Astrocyte (in vitro differentiated cells and primary cell): ENCODE measurements at regions not wholly inside any gene's neighbourhood (a gene's known extent, or its start where the extent isn't known, plus 50 kb on each side); places are given as distances from the start of the nearest gene placed in this dataset.

ENCODE experiments used
- DNase-seq: peaks from one replicate; pipeline ENCODE4 v3.0.0-alpha.2; 2010; ENCODE audit warnings: low read depth
- FAIRE-seq: peaks from 2 replicates; lab custom pipeline; 2011; peaks lifted over from hg19 to GRCh38; lab: Jason Lieb, UNC
- H2AFZ ChIP-seq: 2 replicates; pipeline ENCODE4 v1.6.0; 2012; ENCODE audit warnings: low read depth, low read length, inconsistent platforms
- H3K27ac ChIP-seq: 2 replicates; pipeline ENCODE4 v1.5.1; 2011; ENCODE audit warnings: low read depth, low read length, inconsistent platforms
- H3K27me3 ChIP-seq: 2 replicates; pipeline ENCODE4 v1.6.0; 2011; ENCODE audit warnings: low read length, inconsistent platforms; ENCODE audit not compliant: insufficient read depth
- H3K36me3 ChIP-seq: 2 replicates; pipeline ENCODE4 v1.5.1; 2011; ENCODE audit warnings: low read length, inconsistent platforms; ENCODE audit not compliant: insufficient read depth
- H3K4me1 ChIP-seq: 2 replicates; pipeline ENCODE4 v1.5.1; 2011; ENCODE audit warnings: low read length, inconsistent platforms; ENCODE audit not compliant: insufficient read depth
- H3K4me2 ChIP-seq: 2 replicates; pipeline ENCODE4 v1.6.0; 2012; ENCODE audit warnings: low read length, inconsistent platforms
- H3K4me3 ChIP-seq: 2 replicates; pipeline ENCODE4 v1.5.1; 2011; ENCODE audit warnings: low read depth, mild to moderate bottlenecking, low read length, inconsistent platforms; ENCODE audit not compliant: insufficient read depth
- H3K79me2 ChIP-seq: 2 replicates; pipeline ENCODE4 v1.6.0; 2012; ENCODE audit warnings: mild to moderate bottlenecking, low read length, inconsistent platforms; ENCODE audit not compliant: insufficient read depth
- H3K9ac ChIP-seq: 2 replicates; pipeline ENCODE4 v1.6.0; 2012; ENCODE audit warnings: mild to moderate bottlenecking, low read length, inconsistent platforms
- H3K9me3 ChIP-seq: 2 replicates; pipeline ENCODE4 v1.5.1; 2012; ENCODE audit warnings: low read depth, mild to moderate bottlenecking, low read length, inconsistent platforms; ENCODE audit not compliant: insufficient read depth
- H4K20me1 ChIP-seq: 2 replicates; pipeline ENCODE4 v1.6.0; 2012; ENCODE audit warnings: low read length, inconsistent platforms; ENCODE audit not compliant: insufficient read depth
- H3K27ac Mint-ChIP-seq: one replicate; pipeline ENCODE4 v1.8.0; 2021; ENCODE audit warnings: mild to moderate bottlenecking, mixed read lengths; ENCODE audit not compliant: unreplicated experiment
- H3K27me3 Mint-ChIP-seq: one replicate; pipeline ENCODE4 v1.8.0; 2021; ENCODE audit warnings: low read depth, mixed read lengths; ENCODE audit not compliant: unreplicated experiment
- H3K36me3 Mint-ChIP-seq: one replicate; pipeline ENCODE4 v1.8.0; 2021; ENCODE audit warnings: low read depth, mixed read lengths; ENCODE audit not compliant: unreplicated experiment
- H3K4me1 Mint-ChIP-seq: one replicate; pipeline ENCODE4 v1.8.0; 2021; ENCODE audit warnings: low read depth, mixed read lengths; ENCODE audit not compliant: unreplicated experiment
- H3K4me3 Mint-ChIP-seq: one replicate; pipeline ENCODE4 v1.8.0; 2021; ENCODE audit warnings: mild to moderate bottlenecking, moderate library complexity, mixed read lengths; ENCODE audit not compliant: unreplicated experiment
- H3K9me3 Mint-ChIP-seq: one replicate; pipeline ENCODE4 v1.8.0; 2021; ENCODE audit warnings: mild to moderate bottlenecking, mixed read lengths; ENCODE audit not compliant: unreplicated experiment
- EZH2 ChIP-seq: IDR thresholded peaks from 2 replicates; pipeline ENCODE4 v1.6.1; 2012; ENCODE audit warnings: mild to moderate bottlenecking, low read length, inconsistent platforms; ENCODE audit not compliant: insufficient read depth
- TF ChIP-seq, protein P1 (sequence below): IDR thresholded peaks from 2 replicates; pipeline ENCODE4 v1.5.1; 2011; ENCODE audit warnings: low read depth, mild to moderate bottlenecking, inconsistent platforms, low read length, moderate library complexity; ENCODE audit not compliant: insufficient read depth

DNA sequence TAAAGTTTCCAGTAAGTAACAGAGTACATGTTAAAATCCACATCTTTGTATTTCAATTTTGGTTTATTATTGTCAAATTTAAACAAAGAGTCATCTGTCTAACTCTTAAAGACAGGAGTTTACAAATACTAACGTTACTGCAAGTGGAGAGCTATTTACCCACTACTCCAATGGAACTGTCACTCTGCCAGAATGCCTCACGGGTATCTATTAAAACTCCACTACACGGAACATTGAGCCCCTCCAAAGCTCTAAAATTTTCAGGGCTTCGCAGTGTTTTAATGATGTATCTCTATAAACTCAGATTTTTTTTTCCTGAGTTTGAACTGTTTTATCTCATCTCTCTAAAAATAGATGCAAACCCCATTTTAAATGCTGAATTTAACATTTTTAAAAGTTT, 388.7 kb upstream of the SEMA3A start:
- no peak for TF ChIP-seq EZH2
- TF ChIP-seq, protein P1, sequence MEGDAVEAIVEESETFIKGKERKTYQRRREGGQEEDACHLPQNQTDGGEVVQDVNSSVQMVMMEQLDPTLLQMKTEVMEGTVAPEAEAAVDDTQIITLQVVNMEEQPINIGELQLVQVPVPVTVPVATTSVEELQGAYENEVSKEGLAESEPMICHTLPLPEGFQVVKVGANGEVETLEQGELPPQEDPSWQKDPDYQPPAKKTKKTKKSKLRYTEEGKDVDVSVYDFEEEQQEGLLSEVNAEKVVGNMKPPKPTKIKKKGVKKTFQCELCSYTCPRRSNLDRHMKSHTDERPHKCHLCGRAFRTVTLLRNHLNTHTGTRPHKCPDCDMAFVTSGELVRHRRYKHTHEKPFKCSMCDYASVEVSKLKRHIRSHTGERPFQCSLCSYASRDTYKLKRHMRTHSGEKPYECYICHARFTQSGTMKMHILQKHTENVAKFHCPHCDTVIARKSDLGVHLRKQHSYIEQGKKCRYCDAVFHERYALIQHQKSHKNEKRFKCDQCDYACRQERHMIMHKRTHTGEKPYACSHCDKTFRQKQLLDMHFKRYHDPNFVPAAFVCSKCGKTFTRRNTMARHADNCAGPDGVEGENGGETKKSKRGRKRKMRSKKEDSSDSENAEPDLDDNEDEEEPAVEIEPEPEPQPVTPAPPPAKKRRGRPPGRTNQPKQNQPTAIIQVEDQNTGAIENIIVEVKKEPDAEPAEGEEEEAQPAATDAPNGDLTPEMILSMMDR = no peak
- Mint-ChIP-seq H3K4me1 (no peaks in the 10 kb centered on the region), H3K36me3 (no peaks in the 10 kb centered on the region), H3K27ac (no peak overlapping the region), H3K27me3 (no peaks in the 10 kb centered on the region), H3K9me3 (no peaks in the 10 kb centered on the region), H3K4me3 (no peak overlapping the region)
- H3K79me2 ChIP-seq = no peaks in the 10 kb centered on the region
- H3K27me3 ChIP-seq = no peaks in the 10 kb centered on the region
- H3K9ac ChIP-seq = no peak overlapping the region
- H3K4me1 ChIP-seq = no peaks in the 10 kb centered on the region
- FAIRE-seq (no peak), DNase-seq (no peak)
- H2AFZ ChIP-seq = no peak overlapping the region
- H3K4me2 ChIP-seq = no peak overlapping the region
- H3K4me3 ChIP-seq = no peak overlapping the region
- H3K36me3 ChIP-seq = no peaks in the 10 kb centered on the region
- H3K27ac ChIP-seq = no peak overlapping the region
- no peaks in the 10 kb centered on the region for H3K9me3 ChIP-seq
- H4K20me1 ChIP-seq = no peaks in the 10 kb centered on the region

DNA sequence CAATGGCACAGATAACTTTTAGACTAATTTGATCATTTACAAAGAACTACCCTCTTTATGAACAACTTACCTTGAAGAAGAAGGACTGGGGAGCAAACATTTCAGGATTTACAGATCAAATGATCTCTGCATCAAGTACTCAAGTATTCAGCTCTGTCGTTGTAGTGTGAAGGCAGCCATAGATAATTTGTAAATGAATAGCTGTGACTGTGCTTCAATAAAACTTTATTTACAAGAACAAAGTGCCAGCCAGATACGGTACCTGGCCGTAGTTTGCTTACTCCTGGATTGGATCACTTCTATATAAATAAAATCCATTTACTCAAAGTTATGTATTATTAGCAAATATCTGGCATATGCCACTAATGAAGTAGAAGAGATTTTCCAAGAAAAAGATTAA, 388.2 kb upstream of the SEMA3A start:
- H3K27me3 ChIP-seq = no peaks in the 10 kb centered on the region

DNA sequence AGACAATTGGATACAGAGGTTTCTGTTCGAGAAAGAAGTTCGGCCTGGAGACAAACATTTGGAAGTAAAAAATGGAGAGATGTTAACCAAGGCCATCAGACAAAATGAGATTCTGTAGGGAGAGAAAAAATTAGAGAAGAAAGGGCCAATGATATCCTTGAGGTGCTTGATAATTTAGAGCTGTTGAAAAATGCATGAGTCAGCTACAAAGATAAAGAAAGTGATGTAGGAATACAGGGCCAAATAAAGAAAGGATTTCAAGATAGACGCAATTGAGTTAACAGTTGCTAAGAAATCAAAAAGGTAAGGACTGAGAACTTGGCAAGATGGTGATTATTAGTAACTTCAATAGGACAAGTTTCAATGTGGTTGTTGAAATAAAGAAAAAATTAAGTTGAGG, 384.2 kb upstream of the SEMA3A start:
- Histone ChIP-seq H2AFZ (no peak overlapping the region), H3K36me3 (no peaks in the 10 kb centered on the region), H3K4me3 (no peak overlapping the region), H4K20me1 (no peaks in the 10 kb centered on the region), H3K27me3 (no peaks in the 10 kb centered on the region), H3K4me1 (no peaks in the 10 kb centered on the region), H3K27ac (no peak overlapping the region), H3K9me3 (no peaks in the 10 kb centered on the region), H3K9ac (no peak overlapping the region), H3K4me2 (no peak overlapping the region), H3K79me2 (no peaks in the 10 kb centered on the region)
- DNase-seq = no peak
- TF ChIP-seq, protein P1 = no peak
- TF ChIP-seq EZH2 = no peak
- H3K27ac Mint-ChIP-seq = no peak overlapping the region
- no peaks in the 10 kb centered on the region for H3K27me3 Mint-ChIP-seq
- H3K4me3 Mint-ChIP-seq = no peak overlapping the region
- no peak for FAIRE-seq
- no peaks in the 10 kb centered on the region for H3K36me3 Mint-ChIP-seq
- H3K9me3 Mint-ChIP-seq = no peaks in the 10 kb centered on the region
- H3K4me1 Mint-ChIP-seq = no peaks in the 10 kb centered on the region

More for the DNA sequence above, 388.2 kb upstream of the SEMA3A start:
- Histone ChIP-seq H3K27ac (no peak overlapping the region), H3K4me3 (no peak overlapping the region), H3K4me1 (no peaks in the 10 kb centered on the region), H3K36me3 (no peaks in the 10 kb centered on the region), H3K9me3 (no peaks in the 10 kb centered on the region), H3K9ac (no peak overlapping the region), H4K20me1 (no peaks in the 10 kb centered on the region), H3K79me2 (no peaks in the 10 kb centered on the region), H3K4me2 (no peak overlapping the region), H2AFZ (no peak overlapping the region)
- Mint-ChIP-seq H3K36me3 (no peaks in the 10 kb centered on the region), H3K27ac (no peak overlapping the region), H3K4me1 (no peaks in the 10 kb centered on the region), H3K27me3 (no peaks in the 10 kb centered on the region), H3K9me3 (no peaks in the 10 kb centered on the region), H3K4me3 (no peak overlapping the region)
- DNase-seq (no peak), FAIRE-seq (no peak)
- TF ChIP-seq, protein P1 = no peak
- TF ChIP-seq EZH2 = no peak
